GM23338 (cell line): ENCODE measurements at regions not wholly inside any gene's neighbourhood (a gene's known extent, or its start where the extent isn't known, plus 50 kb on each side); places are given as distances from the start of the nearest gene placed in this dataset.
A peak's percentile ranks its signal among the peaks of the same experiment; 100 is the strongest.

ENCODE experiments used
- ATAC-seq: fragments of 200-7000 bp; cut with Tn5 transposase; 3 replicates; pipeline ENCODE4 v1.9.1; 2020
- DNase-seq: peaks from one replicate; pipeline ENCODE4 v3.0.0-alpha.2; 2015; ENCODE audit warnings: low spot score
- H2AFZ ChIP-seq: fragments of 200-600 bp; sonication (generic); 2 replicates; pipeline ENCODE4 v1.8.0; 2016; ENCODE audit warnings: antibody characterized with exemption, mild to moderate bottlenecking, moderate library complexity
- H3F3A ChIP-seq: fragments of 200-600 bp; sonication (generic); replicated peaks from 2 replicates; pipeline ENCODE4 v1.8.0; 2017; ENCODE audit warnings: antibody characterized with exemption, mixed run types, low read depth
- H3K27ac ChIP-seq: fragments of 200-600 bp; sonication (generic); 2 replicates; pipeline ENCODE4 v1.6.1; 2016; ENCODE audit warnings: low read depth
- H3K27me3 ChIP-seq: fragments of 200-600 bp; sonication (generic); 2 replicates; pipeline ENCODE4 v1.8.0; 2016; ENCODE audit warnings: mild to moderate bottlenecking, mixed run types, moderate library complexity; ENCODE audit not compliant: insufficient read depth
- H3K36me3 ChIP-seq: fragments of 200-600 bp; sonication (generic); 2 replicates; pipeline ENCODE4 v1.8.0; 2016; ENCODE audit warnings: mild to moderate bottlenecking; ENCODE audit not compliant: insufficient read depth
- H3K4me1 ChIP-seq: fragments of 200-600 bp; sonication (generic); 2 replicates; pipeline ENCODE4 v1.8.0; 2016; ENCODE audit warnings: mild to moderate bottlenecking, moderate library complexity; ENCODE audit not compliant: insufficient read depth
- H3K4me2 ChIP-seq: fragments of 200-600 bp; sonication (generic); 2 replicates; pipeline ENCODE4 v1.7.1; 2017; ENCODE audit warnings: mixed run types
- H3K4me3 ChIP-seq: fragments of 200-600 bp; sonication (generic); 2 replicates; pipeline ENCODE4 v1.6.1; 2016; ENCODE audit warnings: mixed run types
- H3K79me2 ChIP-seq: fragments of 200-600 bp; sonication (generic); replicated peaks from 2 replicates; pipeline ENCODE4 v1.8.0; 2017; ENCODE audit warnings: mild to moderate bottlenecking; ENCODE audit not compliant: insufficient read depth
- H3K9me2 ChIP-seq: fragments of 200-600 bp; sonication (generic); 2 replicates; pipeline ENCODE4 v1.8.0; 2017; ENCODE audit not compliant: insufficient read depth
- H4K20me1 ChIP-seq: fragments of 200-600 bp; sonication (generic); replicated peaks from 2 replicates; pipeline ENCODE4 v1.8.0; 2017; ENCODE audit warnings: mild to moderate bottlenecking; ENCODE audit not compliant: insufficient read depth
- H3K27ac Mint-ChIP-seq: 2 replicates; pipeline ENCODE4 v1.8.0; 2020; ENCODE audit warnings: inconsistent platforms, mild to moderate bottlenecking, moderate library complexity, mixed read lengths
- H3K27me3 Mint-ChIP-seq: 3 replicates; pipeline ENCODE4 v1.8.0; 2022; ENCODE audit warnings: low read depth, mild to moderate bottlenecking, moderate library complexity, mixed read lengths, inconsistent platforms; ENCODE audit not compliant: insufficient read depth, poor library complexity
- H3K36me3 Mint-ChIP-seq: 3 replicates; pipeline ENCODE4 v1.8.0; 2021; ENCODE audit warnings: low read depth, mild to moderate bottlenecking, inconsistent platforms, moderate library complexity, mixed read lengths
- H3K4me1 Mint-ChIP-seq: 3 replicates; pipeline ENCODE4 v1.8.0; 2020; ENCODE audit warnings: mild to moderate bottlenecking, inconsistent platforms, mixed read lengths
- H3K4me3 Mint-ChIP-seq: 3 replicates; pipeline ENCODE4 v1.8.0; 2021; ENCODE audit warnings: moderate library complexity, mild to moderate bottlenecking, inconsistent platforms, mixed read lengths
- H3K9me3 Mint-ChIP-seq: 3 replicates; pipeline ENCODE4 v1.8.0; 2020; ENCODE audit warnings: moderate library complexity, mild to moderate bottlenecking, inconsistent platforms, mixed read lengths
- EZH2 ChIP-seq: fragments of 200-600 bp; sonication (generic); IDR thresholded peaks from one replicate; pipeline ENCODE4 v1.8.0; 2017; ENCODE audit warnings: antibody characterized with exemption, mild to moderate bottlenecking, low read depth; ENCODE audit not compliant: unreplicated experiment
- EZH2phosphoT487 ChIP-seq: fragments of 200-600 bp; sonication (generic); IDR thresholded peaks from one replicate; pipeline ENCODE4 v1.8.1; 2018; ENCODE audit warnings: antibody characterized with exemption; ENCODE audit not compliant: unreplicated experiment
- JUNB ChIP-seq: IDR thresholded peaks from one replicate; pipeline ENCODE4 v1.6.1; 2016; ENCODE audit warnings: antibody characterized with exemption; ENCODE audit not compliant: unreplicated experiment
- POLR2AphosphoS5 ChIP-seq: IDR thresholded peaks from 2 replicates; pipeline ENCODE4 v1.6.1; 2016; ENCODE audit warnings: antibody characterized with exemption, low read depth
- ZNF462 ChIP-seq: fragments of 250-450 bp; sonication (Bioruptor Pico); IDR thresholded peaks from 2 replicates; pipeline ENCODE4 v1.5.0; 2020; ENCODE audit warnings: mild to moderate bottlenecking, moderate library complexity
- TF ChIP-seq, protein P1 (sequence below): IDR thresholded peaks from 2 replicates; pipeline ENCODE4 v1.6.1; 2016; ENCODE audit warnings: antibody characterized with exemption

DNA sequence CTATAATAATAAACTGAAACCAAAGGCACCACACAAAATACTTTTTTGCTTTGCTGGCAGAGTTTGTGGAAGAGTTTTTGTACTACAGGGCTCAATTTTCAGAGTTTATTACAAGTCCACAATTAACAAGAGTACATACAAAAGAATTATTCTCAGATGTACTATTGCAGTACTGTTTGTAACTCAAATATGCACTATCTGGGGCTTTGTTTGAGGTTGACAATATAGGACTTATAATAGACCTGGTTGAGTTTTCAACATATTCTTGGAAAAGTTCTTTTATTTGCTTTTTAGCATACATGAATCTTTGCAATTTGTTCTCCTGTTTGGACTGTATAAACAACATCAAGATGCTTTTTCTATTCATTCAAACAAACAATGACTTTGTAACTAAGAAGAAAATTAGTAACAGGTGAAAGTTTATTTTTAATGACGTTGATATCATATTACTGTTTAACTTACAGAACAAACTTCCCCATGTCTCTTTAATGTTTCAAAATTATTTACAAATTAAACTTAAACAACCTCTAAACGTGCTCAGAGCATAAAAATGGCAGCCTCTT is 407.4 kb upstream of the PRICKLE1 start:
- Mint-ChIP-seq H3K36me3 (no peaks in the 10 kb centered on the region), H3K4me3 (no peak overlapping the region), H3K27ac (no peak overlapping the region), H3K27me3 (no peaks in the 10 kb centered on the region), H3K9me3 (no peaks in the 10 kb centered on the region), H3K4me1 (peaks cover 5% of the 10 kb centered on the region; the same call in 2 of the 3 replicates)
- H3K79me2 ChIP-seq: no peaks in the 10 kb centered on the region
- no peaks in the 10 kb centered on the region for H3F3A ChIP-seq
- no peaks in the 10 kb centered on the region for H3K36me3 ChIP-seq
- H3K27ac ChIP-seq: no peak overlapping the region
- no peaks in the 10 kb centered on the region for H4K20me1 ChIP-seq
- H3K27me3 ChIP-seq: no peaks in the 10 kb centered on the region
- TF ChIP-seq POLR2AphosphoS5: no peak
- H3K4me2 ChIP-seq: no peak overlapping the region
- ATAC-seq (no peak), DNase-seq (no peak)
- no peaks in the 10 kb centered on the region for H3K4me1 ChIP-seq
- no peak overlapping the region for H3K4me3 ChIP-seq
- peaks cover 17% of the 10 kb centered on the region for H3K9me2 ChIP-seq
- H2AFZ ChIP-seq: no peak overlapping the region

GRCh38 chr12:42992826-42993225 is 403.3 kb upstream of the PRICKLE1 start:
- Mint-ChIP-seq H3K4me1 (no peaks in the 10 kb centered on the region; the same call in 2 of the 3 replicates), H3K27ac (no peak overlapping the region), H3K36me3 (no peaks in the 10 kb centered on the region), H3K27me3 (no peaks in the 10 kb centered on the region), H3K4me3 (no peak overlapping the region), H3K9me3 (no peaks in the 10 kb centered on the region)
- Histone ChIP-seq H4K20me1 (no peaks in the 10 kb centered on the region), H3K4me1 (no peaks in the 10 kb centered on the region), H3K4me3 (no peak overlapping the region), H2AFZ (0 out of 2 replicates have a peak overlapping the region, but pooled peaks have one; percentile 4), H3K79me2 (no peaks in the 10 kb centered on the region), H3K27ac (no peak overlapping the region), H3K9me2 (peaks cover 12% of the 10 kb centered on the region), H3F3A (no peaks in the 10 kb centered on the region), H3K36me3 (no peaks in the 10 kb centered on the region), H3K4me2 (no peak overlapping the region), H3K27me3 (no peaks in the 10 kb centered on the region)
- ATAC-seq: no peak
- DNase-seq: no peak
- no peak for TF ChIP-seq EZH2phosphoT487

DNA sequence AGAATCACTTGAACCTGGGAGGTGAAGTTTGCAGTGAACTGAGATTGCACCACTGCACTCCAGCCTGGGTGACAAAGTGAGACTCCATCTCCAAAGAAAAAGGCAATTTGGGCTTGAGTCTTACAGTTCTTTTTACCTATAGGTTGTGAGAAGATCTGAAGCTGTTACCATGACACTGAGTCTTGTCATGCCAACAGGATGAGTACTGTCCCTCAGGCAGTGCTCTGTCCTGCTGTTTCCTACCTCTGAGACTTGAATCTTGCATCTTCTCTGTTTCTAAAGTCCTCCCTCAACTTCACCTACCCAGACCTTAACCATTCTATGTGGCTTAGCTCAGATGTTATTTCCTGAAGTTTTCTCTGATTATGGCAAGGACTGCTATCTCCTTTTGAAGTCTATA is 400.8 kb upstream of the PRICKLE1 start:
- Histone ChIP-seq H4K20me1 (no peaks in the 10 kb centered on the region), H3K79me2 (no peaks in the 10 kb centered on the region), H3K36me3 (no peaks in the 10 kb centered on the region), H3K27ac (no peak overlapping the region), H3K9me2 (peaks cover 12% of the 10 kb centered on the region), H3K27me3 (no peaks in the 10 kb centered on the region), H3K4me3 (no peak overlapping the region), H3K4me1 (peaks cover 15% of the 10 kb centered on the region), H3F3A (no peaks in the 10 kb centered on the region), H2AFZ (no peak overlapping the region), H3K4me2 (no peak overlapping the region)
- no peaks in the 10 kb centered on the region for H3K9me3 Mint-ChIP-seq
- H3K36me3 Mint-ChIP-seq: no peaks in the 10 kb centered on the region
- no peak overlapping the region for H3K27ac Mint-ChIP-seq
- no peak for ATAC-seq
- TF ChIP-seq EZH2 (no peak), POLR2AphosphoS5 (no peak), EZH2phosphoT487 (no peak), ZNF462 (CRISPR knock-in tag) (no peak), JUNB (no peak)
- TF ChIP-seq, protein P1, sequence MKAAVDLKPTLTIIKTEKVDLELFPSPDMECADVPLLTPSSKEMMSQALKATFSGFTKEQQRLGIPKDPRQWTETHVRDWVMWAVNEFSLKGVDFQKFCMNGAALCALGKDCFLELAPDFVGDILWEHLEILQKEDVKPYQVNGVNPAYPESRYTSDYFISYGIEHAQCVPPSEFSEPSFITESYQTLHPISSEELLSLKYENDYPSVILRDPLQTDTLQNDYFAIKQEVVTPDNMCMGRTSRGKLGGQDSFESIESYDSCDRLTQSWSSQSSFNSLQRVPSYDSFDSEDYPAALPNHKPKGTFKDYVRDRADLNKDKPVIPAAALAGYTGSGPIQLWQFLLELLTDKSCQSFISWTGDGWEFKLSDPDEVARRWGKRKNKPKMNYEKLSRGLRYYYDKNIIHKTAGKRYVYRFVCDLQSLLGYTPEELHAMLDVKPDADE: no peak
- no peak for DNase-seq
- H3K4me1 Mint-ChIP-seq: peaks cover 20% of the 10 kb centered on the region
- no peaks in the 10 kb centered on the region for H3K27me3 Mint-ChIP-seq
- H3K4me3 Mint-ChIP-seq: no peak overlapping the region
